Activated T-cell treated with anti-CD3 and anti-CD28 coated beads, Interleukin-2, amount 50 U/mL, for 48 hours (primary cell): ENCODE measurements at regions not wholly inside any gene's neighbourhood (a gene's known extent, or its start where the extent isn't known, plus 50 kb on each side); places are given as distances from the start of the nearest gene placed in this dataset.
"Not testable (repeated sequence)": the region's sequence is repeated elsewhere in the genome, so short reads cannot be mapped to it uniquely, and the experiment has no call there.

Experiments used
- DNase-seq, 2 experiments: peaks; one replicate each; pipeline ENCODE4 v3.0.0-alpha.2; 2020

GRCh38 chr18:62442391-62442790, 80.4 kb upstream of the ZCCHC2 start:
- DNase-seq: no peak

- no peak for DNase-seq
These were observed 77.4 kb upstream of the ZCCHC2 start for GRCh38 chr18:62445386-62445917.

GRCh38 chr18:62446511-62446910, 76.3 kb upstream of the ZCCHC2 start:
- no peak for DNase-seq

GRCh38 chr18:62447652-62448051, 75.2 kb upstream of the ZCCHC2 start:
- DNase-seq: no peak

- no peak for DNase-seq
These were observed 74.4 kb upstream of the ZCCHC2 start for GRCh38 chr18:62448426-62448825.

GRCh38 chr18:62449490-62450104, 73.2 kb upstream of the ZCCHC2 start:
- DNase-seq: no peak

GRCh38 chr18:62450175-62450545, 72.7 kb upstream of the ZCCHC2 start:
- DNase-seq: peak in 1 of 2 experiments; percentile 3

- DNase-seq: peak in 1 of 2 experiments; percentile 25
These were observed 72.0 kb upstream of the ZCCHC2 start for GRCh38 chr18:62450546-62451410.

- DNase-seq: peak in 1 of 2 experiments; percentile 35
These were observed 70.5 kb upstream of the ZCCHC2 start for GRCh38 chr18:62452280-62452831.

GRCh38 chr18:62453864-62454263, 69.0 kb upstream of the ZCCHC2 start:
- peak in 1 of 2 experiments; percentile 9 for DNase-seq

- peak in 1 of 2 experiments; percentile 7 for DNase-seq
These were observed 68.3 kb upstream of the ZCCHC2 start for GRCh38 chr18:62454527-62454926.

- no peak for DNase-seq
These were observed 67.6 kb upstream of the ZCCHC2 start for GRCh38 chr18:62455222-62455621.

GRCh38 chr18:62457877-62458276, 64.9 kb upstream of the ZCCHC2 start:
- no peak for DNase-seq

- DNase-seq: no peak
These were observed 64.5 kb upstream of the ZCCHC2 start for GRCh38 chr18:62458346-62458745.

GRCh38 chr18:62458868-62459716, 63.7 kb upstream of the ZCCHC2 start:
- no peak for DNase-seq

- no peak for DNase-seq
These were observed 61.9 kb upstream of the ZCCHC2 start for GRCh38 chr18:62460851-62461300.

GRCh38 chr18:62461591-62461990, 61.2 kb upstream of the ZCCHC2 start:
- DNase-seq: no peak

- no peak for DNase-seq
These were observed 58.6 kb upstream of the ZCCHC2 start for GRCh38 chr18:62464266-62464665.

GRCh38 chr18:62469131-62469530, 53.7 kb upstream of the ZCCHC2 start:
- not testable (repeated sequence) for DNase-seq
